HG03066 (cell line): ENCODE measurements at regions not wholly inside any gene's neighbourhood (a gene's known extent, or its start where the extent isn't known, plus 50 kb on each side); places are given as distances from the start of the nearest gene placed in this dataset.

Experiments
- ATAC-seq: cut with Tn5 transposase; IDR thresholded peaks from one replicate; pipeline ENCODE4 v1.9.1; 2021; ENCODE audit warnings: low read depth; ENCODE audit not compliant: unreplicated experiment

DNA sequence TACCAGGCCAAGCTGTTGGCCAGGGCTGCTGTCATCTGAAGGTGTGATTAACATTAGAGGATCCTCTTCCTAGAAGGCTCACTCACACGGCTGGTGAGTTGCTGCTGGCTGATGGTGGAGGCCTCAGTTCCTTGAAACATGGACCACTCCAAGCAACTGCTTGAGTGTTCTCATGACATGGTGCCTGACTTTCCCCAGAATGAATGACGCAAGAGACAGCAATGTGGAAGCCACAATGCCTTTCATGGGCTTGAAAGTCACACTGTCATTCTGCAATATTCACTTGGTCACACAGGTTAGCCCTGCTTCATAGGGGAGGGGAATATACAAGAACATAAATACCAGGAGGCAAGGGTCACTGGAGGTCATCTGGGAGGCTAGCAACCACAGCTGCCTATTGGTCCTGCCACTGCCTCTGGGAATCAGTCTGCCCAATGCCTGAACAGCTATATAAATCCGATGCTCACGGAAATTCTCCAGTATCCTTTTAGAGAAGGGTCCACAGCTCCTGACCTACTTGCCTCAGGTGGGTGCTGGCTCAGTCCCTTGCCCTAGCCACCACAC lies 97.1 kb upstream of the MAML3 start:
- ATAC-seq = no peak

DNA sequence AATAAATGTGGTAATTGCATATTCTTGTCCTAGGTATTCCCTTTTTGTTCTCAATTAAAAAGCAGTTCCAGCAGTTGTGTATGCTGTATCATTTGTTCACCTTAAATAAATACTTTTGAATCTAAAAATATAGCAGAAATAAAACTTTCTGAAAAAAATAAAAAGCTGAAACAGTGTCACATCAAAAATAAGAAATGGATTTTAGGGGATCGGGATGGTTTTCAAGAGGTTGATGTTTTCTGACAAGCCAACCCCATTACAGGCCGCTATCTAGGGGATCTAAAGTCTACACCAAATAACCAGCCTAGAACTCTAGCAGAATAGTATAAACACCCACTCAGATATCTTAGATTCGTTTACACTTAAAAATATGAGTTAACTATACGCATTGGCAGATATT lies 95.4 kb upstream of the MAML3 start:
- no peak for ATAC-seq

DNA sequence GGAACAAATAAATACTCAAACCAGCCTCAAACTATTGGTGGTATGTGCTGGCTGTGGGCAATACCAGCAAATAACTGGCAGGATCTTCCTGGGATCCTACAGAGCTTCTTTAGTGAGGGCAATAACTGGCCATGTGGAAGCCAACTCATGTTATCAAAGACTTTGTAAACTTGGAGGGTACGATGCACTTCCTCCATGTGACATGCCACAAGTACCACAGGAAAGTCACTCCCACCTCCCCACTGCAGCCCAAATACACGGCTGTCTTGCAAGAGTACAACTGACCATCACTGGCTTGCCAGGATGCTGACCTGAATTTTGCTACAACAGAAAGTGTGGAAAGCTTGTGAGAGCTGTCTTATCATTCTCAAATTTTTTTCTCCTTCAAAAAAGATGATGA lies 93.3 kb upstream of the MAML3 start:
- no peak for ATAC-seq

DNA sequence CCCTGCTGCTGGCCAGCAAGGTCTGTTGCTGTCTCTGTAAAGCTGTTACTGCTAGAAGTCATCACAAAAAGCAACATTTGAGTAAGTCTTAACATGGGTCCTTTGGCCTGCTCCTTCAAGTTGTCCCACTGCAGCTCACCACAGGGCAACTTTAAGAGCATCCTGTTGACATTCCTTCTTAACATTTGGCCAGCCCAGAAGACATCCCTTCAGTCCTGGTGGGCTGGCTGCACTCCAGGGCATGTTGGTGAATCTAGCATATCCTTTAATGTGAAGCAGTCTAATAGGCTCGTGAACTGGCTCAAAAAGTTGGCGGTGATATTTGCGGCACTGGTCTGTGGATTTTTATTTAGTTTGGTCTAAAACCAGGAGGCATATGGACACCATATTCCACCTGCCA lies 92.2 kb upstream of the MAML3 start:
- ATAC-seq = no peak

DNA sequence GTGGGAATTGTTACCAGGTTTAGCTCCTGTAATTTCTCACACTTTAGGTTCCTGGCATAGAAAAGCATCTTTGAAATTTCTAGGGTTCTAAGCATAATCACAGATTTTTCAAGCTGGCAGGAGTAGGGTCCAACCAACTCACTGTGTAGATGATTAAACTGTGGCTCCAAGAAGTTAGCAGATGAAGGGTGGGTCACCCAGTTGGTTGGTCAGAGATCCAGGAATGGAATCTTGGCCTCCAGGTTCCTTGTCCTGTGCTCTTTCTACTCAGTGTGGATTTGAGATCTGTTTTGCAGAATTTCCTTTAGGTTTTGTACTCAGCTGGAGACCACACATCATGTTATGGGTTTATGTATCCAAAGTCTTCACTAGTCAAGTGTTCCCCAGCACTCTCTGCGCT lies 90.3 kb upstream of the MAML3 start:
- no peak for ATAC-seq

DNA sequence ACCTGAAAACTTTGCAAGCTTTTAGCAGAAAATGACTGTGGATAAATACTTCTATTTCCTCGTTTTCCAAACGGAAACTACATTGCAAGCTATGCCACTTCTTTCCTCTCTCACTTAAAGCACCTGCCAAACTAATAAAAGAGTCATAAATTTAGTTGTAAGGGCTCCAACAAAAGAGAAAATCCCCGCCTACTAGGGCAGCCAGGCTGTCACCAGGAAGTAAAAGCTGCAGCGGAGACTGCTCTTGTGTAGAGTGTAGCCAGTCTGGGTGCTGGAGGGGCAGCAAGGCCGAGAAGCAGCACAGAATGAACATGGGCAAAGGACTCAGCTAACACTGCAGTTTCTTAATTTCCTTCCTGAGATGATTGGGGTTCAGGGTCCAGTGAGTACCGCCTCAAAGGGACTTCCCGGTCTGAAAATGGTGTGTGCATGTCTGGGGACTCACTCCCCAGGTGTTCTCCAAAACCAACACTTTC lies 89.3 kb upstream of the MAML3 start:
- ATAC-seq = peak; percentile 69

DNA sequence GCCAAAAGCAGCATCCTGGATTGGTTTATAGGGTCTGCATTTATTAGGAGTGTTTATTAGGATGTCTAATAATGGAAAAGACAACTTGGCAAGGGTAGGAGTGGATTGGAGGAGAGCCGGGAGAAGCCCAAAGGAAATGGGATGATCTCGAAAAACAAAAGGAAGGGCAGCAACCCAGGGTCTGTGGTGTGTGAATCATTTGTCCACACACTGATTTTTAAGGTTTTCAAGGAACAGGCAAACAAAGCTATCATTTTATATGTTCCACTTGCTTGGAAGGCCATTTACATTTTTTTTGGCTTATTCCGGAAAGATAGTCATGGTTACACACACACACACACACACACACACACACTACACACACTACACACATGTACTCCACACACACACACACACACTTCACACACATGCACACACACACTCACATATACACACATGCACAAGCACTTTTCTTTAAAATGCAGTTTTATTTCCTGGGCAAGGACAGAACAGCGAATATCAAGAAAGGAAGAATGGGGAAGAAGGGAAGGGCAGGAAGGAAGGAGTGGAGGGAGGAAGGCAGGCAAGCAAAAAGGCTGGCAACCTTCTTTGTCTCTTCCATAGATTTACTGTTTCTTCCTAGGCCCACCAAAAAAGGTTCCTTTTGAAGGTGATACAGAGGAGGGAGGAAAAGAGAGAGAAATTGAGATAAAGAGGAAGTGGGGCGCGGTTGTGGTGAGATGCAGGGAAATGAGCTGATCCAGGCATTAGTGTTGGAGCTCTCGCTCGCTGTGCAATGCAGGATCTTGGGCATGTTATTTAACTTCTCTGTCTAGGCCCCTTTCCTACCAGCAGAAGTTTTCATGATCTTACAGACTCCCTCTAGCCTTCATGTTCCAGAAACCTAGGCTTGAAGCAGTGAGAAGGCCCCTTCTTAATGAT lies 88.6 kb upstream of the MAML3 start:
- peak; percentile 73 for ATAC-seq

DNA sequence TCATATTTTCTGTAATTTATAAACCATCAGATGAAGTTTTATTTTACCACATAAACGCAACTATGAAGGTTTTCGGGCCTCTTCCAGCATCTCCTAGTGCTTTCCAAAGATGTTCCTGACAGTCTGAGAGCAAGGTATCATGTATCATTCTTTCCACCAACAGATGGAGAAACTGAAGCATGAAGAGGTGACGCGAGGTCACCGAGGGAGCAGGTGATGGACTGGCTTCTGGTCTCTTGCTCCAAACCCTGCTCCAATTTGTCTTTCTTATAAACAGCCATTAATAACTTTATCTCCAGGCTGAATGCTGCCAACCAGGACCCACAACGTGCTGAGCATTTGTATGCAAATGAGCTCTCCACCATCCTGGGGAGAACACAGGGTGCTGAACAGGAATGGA lies 86.3 kb upstream of the MAML3 start:
- no peak for ATAC-seq

DNA sequence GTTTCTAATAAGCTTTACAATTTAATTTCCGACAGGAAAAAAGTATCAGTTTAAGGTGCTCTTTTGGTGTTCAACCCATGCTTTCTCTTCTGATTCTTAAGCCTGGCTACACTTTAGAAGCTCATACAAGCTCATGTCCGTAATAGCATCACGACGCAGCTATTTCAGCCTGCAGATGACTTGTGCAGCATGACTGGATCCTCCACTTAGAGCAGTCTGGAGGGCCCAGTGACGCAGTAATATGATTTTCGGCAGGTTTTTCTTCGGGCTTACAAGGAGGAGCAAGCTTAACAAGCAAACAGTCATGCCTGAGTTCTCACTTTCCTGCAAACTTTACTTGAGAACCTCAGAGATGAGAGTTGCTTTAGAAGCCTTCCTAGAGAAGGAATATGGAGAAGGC lies 85.3 kb upstream of the MAML3 start:
- ATAC-seq = no peak

DNA sequence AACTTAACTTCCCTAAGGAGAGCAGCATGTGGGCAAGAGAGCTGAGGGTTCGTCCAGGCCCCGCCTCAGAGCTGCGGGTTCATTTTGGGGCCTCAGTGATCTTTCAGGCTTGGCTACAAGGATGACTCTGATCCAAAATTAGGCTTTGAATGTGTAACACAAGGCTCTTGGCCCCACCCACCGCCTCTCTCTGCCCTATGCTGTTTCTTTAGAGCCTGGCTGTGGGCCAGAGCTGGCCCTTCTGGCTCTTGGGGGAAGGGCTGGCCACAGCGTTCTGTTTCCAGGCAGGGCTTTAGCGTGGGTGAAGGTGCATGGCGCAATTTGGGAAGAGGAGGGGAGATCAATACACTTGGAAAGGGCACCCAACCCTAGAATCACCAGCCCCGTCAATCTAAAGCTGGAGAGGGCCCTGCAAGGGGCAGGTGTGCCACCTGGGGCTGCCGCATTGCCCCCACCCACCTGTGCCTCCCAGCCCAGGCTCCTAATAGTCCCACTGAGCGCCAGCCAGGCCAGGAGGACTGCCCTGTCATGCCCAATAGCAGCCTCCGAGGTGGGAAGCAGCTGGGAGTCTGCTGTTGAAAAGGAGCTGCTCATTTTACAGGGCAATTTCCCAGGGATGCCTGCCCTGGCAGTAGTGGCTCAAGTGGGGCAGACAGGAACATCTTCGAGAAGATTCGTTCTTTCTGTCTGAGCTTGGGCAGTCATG lies 84.5 kb upstream of the MAML3 start:
- no peak for ATAC-seq

DNA sequence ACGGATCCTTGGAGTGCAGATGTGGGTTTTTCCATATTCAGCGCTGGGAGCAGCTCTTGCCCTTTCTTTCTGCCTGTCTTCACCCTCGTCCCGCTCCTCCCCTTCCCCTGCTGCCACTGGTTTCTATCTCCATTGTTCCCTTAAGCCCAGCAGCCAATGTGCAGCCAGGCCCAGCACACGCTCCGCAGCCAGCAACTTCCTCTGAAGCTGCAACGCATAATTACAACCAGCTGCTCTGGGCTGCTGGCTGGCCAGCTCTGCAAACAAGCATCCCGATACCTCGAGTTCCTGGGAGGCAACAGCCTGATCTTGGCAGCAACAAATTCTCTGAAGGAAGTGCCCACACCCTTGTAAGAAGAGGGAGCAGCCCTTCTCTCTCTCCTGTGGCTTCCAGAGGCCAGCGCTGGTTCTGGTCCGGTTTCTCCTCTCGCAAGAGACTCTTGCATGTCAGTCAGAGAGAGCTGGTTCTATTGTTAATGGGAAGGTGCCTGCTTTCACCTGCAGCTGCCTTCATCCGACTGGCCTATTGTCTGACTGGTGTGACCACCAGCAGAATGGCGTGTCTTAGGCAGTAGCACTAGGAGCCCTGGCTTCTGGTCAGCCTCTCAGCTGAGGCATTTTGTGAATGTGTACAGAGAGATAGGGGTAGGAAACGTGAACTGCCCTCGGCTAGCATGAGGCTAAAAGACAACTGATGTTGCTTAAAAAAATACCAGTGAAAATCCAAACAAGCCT lies 83.8 kb upstream of the MAML3 start:
- no peak for ATAC-seq

DNA sequence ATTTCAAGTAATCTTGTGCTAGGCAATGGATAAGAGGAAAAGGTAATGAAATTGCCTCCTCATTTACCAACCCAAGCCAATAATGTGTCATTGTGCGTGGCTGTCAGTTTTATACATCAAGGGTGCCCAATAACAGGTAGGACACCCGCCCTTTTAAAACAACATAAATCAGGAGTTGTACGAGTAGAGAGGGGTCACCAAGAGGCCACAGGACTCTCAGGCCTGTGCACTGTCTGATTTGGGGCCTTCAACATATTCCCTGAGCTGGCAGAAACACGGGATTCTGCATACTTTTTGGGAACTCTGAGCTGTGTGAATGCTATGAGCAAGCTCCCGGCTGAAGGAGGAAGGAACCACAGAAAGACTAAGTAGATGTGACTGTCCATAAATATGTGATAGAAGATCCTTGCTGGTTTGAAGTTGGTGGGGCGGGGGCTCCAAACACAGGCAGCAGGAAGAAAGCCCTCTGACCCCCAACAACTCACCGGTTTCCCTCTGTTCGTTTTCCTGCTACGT lies 82.7 kb upstream of the MAML3 start:
- ATAC-seq = no peak

DNA sequence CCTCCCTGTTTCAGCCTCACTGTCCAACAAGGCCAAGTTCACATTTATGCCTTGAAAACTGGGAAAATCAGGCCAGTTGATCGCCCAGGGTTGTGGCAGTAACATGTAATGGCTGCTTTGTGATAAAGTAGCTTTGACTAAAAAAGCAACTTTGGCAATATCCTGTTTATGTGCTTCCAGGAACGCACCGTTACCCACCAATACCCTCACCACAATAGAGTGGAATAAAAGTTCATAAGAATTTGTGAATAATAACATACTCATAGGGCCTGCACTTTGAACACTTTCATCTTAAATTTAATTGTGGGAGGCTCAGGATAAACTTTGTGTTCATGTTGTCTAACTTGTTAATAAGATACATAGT lies 80.7 kb upstream of the MAML3 start:
- ATAC-seq = no peak

DNA sequence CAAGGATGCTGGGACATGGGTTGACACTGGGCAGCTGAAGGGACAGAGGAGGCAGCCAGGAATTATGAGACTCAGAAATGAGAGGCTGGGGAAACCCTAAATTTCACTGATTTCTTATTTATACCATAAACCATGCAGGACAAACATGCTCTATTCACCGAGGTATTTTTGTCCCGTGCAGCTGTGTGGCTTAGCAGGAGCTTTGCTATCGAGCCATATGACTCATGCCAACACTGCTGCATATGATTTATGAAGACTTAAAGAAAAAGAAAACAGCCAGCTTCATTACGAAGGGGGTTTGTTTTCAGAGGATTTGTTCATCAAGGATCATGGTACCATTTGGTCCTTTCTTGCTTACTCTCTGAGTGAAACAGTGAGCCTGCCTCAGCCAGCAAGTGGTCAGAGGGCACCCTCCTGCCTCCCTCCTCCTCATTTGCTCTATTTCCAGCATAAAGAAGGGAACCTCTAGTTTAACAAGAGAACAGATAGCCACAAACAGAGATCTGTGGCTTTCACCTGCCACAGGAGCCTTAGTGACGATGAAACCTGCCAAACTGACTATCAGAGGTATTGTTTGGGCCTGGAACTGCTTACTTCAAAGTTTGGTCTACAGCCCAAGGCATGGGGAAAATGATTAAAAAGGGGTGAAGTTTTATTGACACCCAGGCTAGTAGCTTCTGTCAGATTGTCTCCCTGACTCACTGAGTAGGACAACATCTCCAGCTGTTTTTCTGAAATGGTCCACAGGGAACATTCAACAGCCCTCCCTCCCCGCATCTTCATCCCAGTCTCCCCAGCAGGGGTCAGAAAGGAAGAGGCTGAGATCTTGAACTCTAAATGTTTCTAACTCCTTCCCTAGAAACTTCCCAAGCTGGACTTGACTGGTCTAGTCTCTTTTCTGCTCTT lies 80.1 kb upstream of the MAML3 start:
- no peak for ATAC-seq

DNA sequence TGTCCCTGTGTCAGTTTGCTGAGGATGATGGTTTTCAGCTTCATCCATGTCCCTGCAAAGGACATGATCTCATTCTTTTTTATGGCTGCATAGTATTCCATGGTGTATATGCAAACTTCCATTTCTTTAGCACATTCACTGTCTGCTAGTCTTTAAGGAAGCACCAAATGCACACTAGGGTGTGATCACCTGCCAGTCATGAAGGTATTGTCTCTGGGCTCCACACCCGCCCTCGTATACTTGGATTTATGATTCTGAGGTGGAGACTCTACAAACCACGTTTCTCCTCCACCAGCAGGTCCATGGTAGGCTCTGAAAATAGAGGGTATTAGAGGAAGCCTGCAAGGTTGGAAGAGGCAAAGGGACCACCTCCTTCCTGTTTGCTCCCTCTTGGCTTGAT lies 75.9 kb upstream of the MAML3 start:
- no peak for ATAC-seq

DNA sequence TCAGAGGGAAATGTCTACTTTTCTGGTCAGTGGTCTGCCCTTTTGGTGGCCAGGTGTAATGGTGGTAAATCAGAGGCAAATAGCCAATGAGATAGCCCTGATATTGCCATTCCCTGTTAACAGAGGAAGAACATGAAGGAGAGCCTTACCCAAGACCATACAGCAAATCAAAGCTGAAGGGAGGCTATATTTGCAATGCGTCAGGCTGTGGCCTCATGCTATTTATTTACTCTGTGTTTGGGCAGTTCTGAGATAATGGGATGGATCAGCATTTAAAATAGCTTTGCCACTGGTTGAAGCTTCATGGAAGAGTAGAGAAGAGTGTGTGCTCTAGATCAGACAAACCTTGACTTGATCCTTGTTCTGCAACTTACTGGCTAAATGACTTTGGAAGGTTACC lies 73.3 kb upstream of the MAML3 start:
- ATAC-seq = no peak

DNA sequence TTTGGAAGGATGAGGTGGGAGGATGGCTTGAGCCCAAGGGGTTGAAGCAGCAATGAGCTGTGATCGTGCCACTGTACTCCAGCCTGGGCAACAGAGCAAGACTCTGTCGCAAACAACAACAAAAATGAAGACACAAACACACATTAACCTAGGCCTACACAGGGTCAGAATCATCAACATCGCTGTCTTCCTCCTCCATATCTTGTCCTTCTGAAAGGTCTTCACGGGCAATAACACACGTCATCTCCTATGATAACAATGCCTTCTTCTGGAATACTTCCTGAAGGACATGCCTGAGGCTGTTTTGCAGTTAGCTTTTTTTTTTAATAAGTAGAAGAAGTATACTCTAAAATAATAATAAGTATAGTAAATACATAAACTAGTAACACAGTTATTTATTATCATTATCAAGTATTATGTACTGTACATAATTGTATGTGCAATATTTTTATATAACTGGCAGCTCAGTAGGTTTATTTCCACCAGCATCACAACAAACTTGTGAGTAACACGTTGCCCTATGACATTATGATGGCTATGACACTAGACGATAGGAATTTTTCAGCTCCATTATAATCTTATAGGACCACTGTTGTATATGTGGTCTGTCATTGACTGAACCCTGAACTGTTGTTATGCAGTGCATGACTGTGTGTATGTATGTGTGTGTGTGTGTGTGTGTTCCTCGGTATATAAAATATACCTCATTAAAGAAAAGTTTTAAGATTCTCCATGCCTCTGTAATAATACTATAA lies 69.2 kb upstream of the MAML3 start:
- ATAC-seq = no peak

DNA sequence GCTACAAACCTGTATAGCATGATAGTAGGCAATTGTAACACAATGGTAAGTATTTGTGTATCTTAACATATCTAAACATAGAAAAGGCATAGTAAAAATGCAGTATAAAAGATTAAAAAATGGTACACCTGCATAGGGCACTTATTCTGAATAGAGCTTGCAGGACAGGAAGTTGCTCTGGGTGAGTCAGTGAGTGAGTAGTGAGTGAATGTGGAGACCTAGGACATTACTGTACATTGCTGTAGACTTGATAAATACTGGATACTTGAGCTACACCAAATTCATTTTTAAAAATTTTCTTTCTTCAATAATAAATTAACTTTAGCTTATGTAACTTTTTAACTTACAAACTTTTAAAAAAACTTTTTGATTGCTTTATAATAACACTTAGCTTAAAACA lies 68.2 kb upstream of the MAML3 start:
- no peak for ATAC-seq

DNA sequence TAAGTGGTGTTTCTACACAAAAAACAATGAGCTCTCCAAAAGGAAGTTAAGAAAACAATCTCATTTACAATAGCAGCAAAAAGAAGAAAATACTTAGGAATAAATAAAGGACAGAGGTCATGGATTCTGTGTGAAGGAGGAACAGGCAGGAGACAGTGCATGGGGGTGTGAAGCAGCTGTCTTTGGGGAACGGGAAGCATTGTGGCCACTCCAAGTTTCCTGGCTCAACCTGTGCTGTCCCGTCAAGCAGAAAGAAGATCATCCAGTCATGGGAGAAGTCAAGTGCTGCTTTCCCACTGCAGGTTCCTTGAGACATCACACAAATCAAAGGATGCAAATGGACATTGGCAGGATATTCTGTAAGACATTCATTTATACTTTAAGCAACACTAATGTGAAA lies 66.1 kb upstream of the MAML3 start:
- ATAC-seq = no peak
